ENCODE measurements at regions not wholly inside any gene's neighbourhood (a gene's known extent, or its start where the extent isn't known, plus 50 kb on each side); places are given as distances from the start of the nearest gene placed in this dataset.

DNA sequence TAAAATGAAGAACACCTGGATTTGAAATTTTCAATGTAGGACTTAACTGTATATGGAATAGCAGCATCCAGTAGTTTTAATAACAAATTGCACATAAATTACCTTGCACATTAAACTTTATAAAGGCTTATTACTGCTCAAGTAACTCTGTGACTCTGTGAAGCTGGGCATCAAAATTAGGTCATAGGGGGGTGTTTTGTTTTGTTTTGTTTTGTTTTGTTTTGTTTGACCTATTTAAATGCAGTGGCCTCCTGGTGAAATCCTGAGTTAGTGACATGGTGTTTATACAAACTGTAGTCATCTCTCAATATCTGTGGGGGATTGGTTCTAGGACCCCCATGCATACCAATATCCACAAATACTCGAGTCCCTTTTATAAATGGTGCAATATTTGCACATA, 51.9 kb upstream of the ADAD1 start:
- TF ChIP-seq SNAI2 (CRISPR knock-in tag; IDR thresholded peaks at IDR 0.05) (no peak), ARNTL (CRISPR knock-in tag; IDR thresholded peaks at IDR 0.05; ENCODE audit: borderline replicate concordance, low read depth) (no peak), TOX (CRISPR knock-in tag; IDR thresholded peaks at IDR 0.05; ENCODE audit: borderline replicate concordance) (no peak), GLIS3 (CRISPR knock-in tag; IDR thresholded peaks at IDR 0.05) (no peak), PATZ1 (CRISPR knock-in tag; IDR thresholded peaks at IDR 0.05; ENCODE audit: borderline replicate concordance) (no peak), CREB5 (CRISPR knock-in tag; IDR thresholded peaks at IDR 0.05; ENCODE audit: low read depth) (no peak), TCF4 (CRISPR knock-in tag; IDR thresholded peaks at IDR 0.05; ENCODE audit: borderline replicate concordance) (no peak), RARB (CRISPR knock-in tag; IDR thresholded peaks at IDR 0.05) (no peak)
- TF ChIP-seq, protein P1, sequence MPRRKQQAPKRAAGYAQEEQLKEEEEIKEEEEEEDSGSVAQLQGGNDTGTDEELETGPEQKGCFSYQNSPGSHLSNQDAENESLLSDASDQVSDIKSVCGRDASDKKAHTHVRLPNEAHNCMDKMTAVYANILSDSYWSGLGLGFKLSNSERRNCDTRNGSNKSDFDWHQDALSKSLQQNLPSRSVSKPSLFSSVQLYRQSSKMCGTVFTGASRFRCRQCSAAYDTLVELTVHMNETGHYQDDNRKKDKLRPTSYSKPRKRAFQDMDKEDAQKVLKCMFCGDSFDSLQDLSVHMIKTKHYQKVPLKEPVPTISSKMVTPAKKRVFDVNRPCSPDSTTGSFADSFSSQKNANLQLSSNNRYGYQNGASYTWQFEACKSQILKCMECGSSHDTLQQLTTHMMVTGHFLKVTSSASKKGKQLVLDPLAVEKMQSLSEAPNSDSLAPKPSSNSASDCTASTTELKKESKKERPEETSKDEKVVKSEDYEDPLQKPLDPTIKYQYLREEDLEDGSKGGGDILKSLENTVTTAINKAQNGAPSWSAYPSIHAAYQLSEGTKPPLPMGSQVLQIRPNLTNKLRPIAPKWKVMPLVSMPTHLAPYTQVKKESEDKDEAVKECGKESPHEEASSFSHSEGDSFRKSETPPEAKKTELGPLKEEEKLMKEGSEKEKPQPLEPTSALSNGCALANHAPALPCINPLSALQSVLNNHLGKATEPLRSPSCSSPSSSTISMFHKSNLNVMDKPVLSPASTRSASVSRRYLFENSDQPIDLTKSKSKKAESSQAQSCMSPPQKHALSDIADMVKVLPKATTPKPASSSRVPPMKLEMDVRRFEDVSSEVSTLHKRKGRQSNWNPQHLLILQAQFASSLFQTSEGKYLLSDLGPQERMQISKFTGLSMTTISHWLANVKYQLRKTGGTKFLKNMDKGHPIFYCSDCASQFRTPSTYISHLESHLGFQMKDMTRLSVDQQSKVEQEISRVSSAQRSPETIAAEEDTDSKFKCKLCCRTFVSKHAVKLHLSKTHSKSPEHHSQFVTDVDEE (CRISPR knock-in tag; IDR thresholded peaks at IDR 0.05): no peak

Data from SK-N-SH treated with all-trans-retinoic acid at 6 μM for 48 hours (cell line).